NOMO-1 treated with DMSO at 0.1 percent for 48 hours (cell line): ENCODE measurements at regions not wholly inside any gene's neighbourhood (a gene's known extent, or its start where the extent isn't known, plus 50 kb on each side); places are given as distances from the start of the nearest gene placed in this dataset.

Experiments
- DNase-seq: peaks from one replicate; lab custom pipeline; 2025; ENCODE audit not compliant: unreplicated experiment; lab: John Stamatoyannopoulos, UW

DNA sequence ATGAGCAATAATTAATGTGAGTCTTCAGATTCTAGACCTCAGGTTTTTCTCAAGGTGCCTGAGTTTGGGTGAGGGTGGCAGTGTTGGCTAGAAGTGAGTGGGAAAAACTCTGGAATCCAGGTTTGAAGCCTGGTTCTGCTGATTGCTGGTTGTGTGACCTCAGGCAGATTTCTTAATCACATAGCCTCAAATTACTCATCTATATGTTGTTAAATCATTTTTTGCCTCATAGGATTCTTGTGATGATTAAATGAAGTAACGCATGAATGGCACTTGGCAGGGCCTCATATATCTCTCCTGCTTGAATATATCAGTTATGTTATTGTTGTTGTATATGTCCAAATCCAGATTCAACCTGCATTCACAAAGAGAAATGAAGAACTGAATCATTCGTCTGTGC, 60.5 kb downstream of the NR2F2 start:
- DNase-seq: no peak

GRCh38 chr15:96392380-96393208, 62.1 kb downstream of the NR2F2 start:
- DNase-seq: no peak

GRCh38 chr15:96393209-96393513, 62.7 kb downstream of the NR2F2 start:
- DNase-seq: no peak

GRCh38 chr15:96395687-96396086, 65.2 kb downstream of the NR2F2 start:
- DNase-seq: no peak

GRCh38 chr15:96398776-96399175, 68.3 kb downstream of the NR2F2 start:
- no peak for DNase-seq

GRCh38 chr15:96402403-96402802, 71.9 kb downstream of the NR2F2 start:
- no peak for DNase-seq

GRCh38 chr15:96403071-96403470, 72.6 kb downstream of the NR2F2 start:
- no peak for DNase-seq

GRCh38 chr15:96403932-96404331, 73.4 kb downstream of the NR2F2 start:
- DNase-seq: no peak

DNA sequence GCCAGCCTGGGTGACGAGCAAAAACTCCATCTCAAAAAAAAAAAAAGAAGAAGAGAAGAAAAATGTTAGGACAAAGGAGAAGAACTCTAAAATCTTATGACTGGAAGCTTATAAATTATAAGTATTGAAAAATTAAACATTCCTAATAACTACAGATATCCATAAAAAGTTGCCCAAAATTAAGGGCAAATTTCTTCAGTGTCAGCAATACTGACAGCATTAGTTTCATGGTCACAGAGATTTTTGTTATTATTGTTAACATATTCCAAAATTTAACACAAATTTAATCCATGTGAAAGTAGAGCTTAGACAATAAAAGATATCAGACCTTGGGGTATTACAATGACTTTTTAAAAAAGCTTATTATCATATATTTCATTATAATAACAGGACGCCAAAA, 74.1 kb downstream of the NR2F2 start:
- DNase-seq: no peak

DNA sequence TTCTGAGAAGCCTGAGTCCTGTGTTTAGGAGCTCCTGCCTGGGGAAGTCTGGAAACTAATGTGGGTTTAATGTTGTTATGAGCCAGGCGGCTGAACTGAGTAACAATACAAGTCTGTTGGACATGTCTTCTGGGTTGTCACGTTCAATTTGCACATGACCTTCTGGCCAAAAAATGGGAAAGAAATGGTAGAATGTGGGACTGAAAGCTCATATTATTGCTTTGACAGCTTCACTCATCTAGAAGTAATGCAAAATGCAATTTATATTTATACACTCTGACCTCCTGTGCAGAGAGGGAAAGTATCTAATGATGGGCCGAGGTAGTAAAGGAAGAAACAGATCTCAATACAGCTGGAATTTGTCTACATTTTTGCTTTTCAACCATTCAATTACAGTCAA, 75.8 kb downstream of the NR2F2 start:
- no peak for DNase-seq

DNA sequence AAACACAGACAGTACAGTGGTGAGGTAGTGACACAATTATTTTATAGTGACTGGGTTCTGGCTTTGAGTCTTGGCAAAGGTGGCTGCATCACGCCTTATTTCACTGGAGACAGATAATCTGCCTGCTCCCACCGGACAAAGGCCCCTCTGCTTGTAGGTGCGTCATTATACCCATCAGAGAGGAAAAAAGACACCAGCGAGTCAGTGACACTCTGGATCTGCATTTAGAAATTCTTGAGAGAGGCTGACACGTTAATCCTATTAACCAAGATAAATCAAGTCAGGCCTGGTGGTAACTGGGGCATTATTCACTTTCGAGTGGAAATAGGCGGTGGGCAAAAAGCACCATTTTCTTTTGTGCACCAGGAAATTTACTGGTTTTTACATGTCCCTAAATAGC, 76.2 kb downstream of the NR2F2 start:
- DNase-seq: no peak

GRCh38 chr15:96407482-96407881, 77.0 kb downstream of the NR2F2 start:
- no peak for DNase-seq

DNA sequence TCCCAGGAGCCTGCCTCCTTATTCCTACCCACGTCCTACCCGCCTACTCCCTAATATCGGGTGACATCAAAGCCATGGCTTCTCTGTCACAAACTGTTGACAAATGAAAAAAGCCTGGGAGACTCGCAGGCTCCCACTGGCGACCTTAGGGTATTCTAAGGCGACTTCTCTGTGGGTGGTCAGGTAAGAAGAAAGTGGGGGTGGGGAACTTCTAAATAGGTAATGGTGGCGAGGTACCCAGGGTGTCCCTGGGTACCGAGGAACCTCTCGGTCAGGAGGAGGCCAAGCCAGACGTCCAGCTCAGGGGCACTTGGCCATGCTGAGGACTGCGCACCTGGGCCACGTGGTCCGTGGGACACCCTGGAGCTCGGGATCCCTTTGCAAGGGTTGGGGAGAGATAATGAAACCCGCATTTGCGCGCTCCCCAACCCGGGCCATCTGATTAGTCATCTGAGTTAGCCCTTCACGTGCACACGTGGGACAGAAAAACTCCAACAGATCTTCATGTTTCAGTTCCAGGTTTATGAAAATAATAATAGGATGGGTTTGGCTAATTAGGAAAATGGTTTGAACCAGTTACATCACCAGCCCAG, 78.2 kb downstream of the NR2F2 start:
- no peak for DNase-seq

DNA sequence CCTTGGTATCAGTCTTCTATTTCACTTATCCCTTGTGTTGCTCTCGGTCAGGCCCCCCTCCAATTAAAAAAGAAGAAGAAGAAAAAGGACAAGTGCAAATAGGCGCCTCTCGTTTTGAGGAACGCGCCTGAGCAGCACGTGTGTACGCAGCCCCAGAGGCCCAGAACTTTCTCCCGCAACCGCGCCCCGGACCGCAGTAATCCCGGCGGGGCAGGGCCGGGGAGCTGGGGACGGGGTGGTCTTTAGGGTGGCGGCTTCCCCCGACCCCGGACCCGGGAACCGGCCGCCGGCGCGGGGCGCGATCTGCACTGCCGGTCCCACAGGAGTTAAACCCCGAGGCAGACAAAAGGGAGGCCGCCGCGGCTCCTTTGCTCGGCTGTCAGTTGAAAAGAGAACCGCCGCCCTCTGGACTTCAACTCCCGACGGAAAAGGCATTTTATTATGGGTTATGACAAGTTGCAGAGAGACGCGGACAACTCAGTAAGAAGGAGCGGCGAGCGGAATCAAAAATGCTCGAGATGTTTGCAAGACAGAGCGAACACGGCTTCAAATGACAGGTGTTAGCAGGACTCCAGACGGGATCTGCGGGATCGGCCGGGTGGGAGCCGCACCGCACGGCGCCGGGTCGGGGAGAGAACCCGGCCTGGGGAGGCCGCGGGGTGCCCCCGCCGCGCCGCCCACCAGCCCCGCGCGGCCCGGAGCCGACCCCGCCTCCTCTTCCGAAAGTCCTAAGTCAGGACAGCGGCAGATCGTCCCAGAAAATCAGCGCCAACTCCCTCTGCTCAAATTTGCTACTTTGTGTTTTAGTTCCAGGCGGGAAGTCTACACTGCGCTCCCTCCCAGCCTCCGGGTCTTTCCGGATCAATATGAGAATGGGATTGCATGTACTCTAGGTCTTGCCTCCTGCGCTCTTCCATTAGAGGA, 79.0 kb downstream of the NR2F2 start:
- DNase-seq: no peak

- DNase-seq: no peak
Observed at GRCh38 chr15:96410175-96411055, 79.9 kb downstream of the NR2F2 start.

DNA sequence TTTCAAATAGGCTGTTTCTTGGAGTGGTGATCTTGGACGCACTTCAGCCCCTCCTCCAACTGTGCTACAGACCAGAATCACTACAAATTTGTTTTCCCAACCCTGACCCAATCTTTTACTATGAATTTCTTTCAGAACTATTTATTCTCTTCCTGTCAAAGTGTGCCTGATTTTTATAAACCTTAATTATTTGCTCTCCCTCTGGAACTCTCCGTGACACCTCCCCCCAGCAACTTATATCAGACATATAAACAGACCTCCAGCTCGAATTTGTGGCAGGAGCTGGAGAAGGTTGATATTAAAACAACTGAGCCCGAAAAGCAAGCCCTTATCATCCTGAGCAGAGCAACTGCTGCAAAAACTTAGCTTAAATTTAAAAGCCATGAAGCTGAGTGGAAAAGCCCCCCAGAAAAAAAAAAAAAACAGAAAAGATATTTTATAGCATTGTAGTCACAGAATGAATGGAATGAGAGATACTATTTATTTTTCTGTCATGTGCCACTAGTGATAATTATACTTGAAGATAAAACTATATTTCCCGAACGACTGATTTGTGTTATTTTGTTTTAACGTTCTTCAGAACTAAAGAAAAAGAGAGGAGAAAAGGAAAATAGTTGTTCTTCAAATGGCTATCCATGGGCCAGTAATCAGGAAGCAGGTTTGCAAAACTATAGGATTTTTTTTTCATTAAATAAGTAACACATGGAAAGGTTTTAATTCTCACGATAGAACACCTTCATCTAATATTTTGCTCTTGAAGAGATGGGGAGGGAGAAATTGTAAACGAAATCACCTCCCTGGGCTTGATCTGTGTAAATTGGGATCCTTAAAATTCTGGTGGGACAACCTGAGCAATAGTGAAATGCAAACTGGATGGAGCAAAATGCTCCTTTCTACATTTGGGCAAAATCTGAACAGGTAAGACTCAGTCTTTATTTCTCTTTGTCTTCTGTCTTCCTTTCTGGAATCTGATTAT, 80.8 kb downstream of the NR2F2 start:
- no peak for DNase-seq

- DNase-seq: no peak
Observed at GRCh38 chr15:96412045-96412905, 81.8 kb downstream of the NR2F2 start.

GRCh38 chr15:96412906-96413231, 82.4 kb downstream of the NR2F2 start:
- no peak for DNase-seq

- DNase-seq: no peak
Observed at GRCh38 chr15:96413657-96414056, 83.2 kb downstream of the NR2F2 start.
